RWPE1 (cell line): ENCODE measurements at regions not wholly inside any gene's neighbourhood (a gene's known extent, or its start where the extent isn't known, plus 50 kb on each side); places are given as distances from the start of the nearest gene placed in this dataset.

Experiments used
- CTCF ChIA-PET: fragments of 350-600 bp; sonication (Branson Sonifier 250); formaldehyde crosslinking; extraction: SDS; loops from one replicate; lab custom pipeline; 2021; lab: Yijun Ruan, JAX
- POLR2A ChIA-PET: fragments of 400-600 bp; formaldehyde crosslinking; extraction: SDS; loops from one replicate; lab custom pipeline; 2020; ENCODE audit warnings: antibody characterized with exemption; ENCODE audit not compliant: low non-redundant PET; lab: Yijun Ruan, JAX
- DNase-seq: peaks from one replicate; pipeline ENCODE4 v3.0.0; 2012; ENCODE audit warnings: low spot score
- H3K27ac ChIP-seq: fragments of 450-650 bp; 2 replicates; pipeline ENCODE4 v1.5.1; 2017
- CTCF ChIP-seq: fragments of 450-650 bp; conservative IDR thresholded peaks from 2 replicates; pipeline ENCODE4 v1.5.1; 2017; ENCODE audit warnings: low read depth, mild to moderate bottlenecking

DNA sequence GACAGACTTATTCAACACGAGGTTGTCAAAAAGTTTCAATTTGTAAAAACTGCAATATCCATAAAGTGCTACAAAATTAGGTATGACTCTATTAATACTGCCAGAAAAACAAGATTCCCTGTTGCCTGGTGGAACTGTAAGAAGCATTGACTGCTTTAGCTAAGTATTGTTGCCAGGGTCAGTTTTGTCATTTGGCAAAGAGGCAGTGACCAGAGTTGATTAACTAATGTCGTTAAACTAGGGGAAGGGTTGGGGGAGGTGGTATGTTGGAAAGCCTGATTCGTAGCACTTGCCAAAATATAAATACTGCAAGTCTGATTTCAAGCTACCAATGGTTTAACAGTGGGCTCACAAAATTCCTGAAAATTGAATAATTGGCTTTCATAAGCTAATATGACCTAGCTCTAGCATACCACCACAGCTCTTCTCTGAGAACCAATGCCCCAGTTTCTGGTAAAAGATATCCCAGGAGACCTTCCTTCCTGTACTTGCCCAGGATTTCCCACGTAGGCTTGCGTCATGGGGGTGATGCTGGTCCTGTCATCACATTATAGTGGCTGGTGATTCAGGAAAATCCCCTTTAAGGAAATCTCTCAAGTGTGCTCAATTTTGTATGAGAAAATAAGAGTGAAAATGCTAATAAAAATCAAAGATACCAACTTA, 266.4 kb upstream of the TBC1D5 start:
- ChIA-PET CTCF (interaction anchor here (0.6 kb wide), 1 partner anchor 1433 kb away, joined by 4 read pairs; no protein-coding TSS in a partner anchor), POLR2A (no interaction called here)
- TF ChIP-seq CTCF: no peak
- DNase-seq: no peak
- H3K27ac ChIP-seq: no peak overlapping the region

- CTCF ChIA-PET: interaction anchor here (0.6 kb wide), 1 partner anchor 1432 kb away, joined by 4 read pairs; no protein-coding TSS in a partner anchor
- no peak overlapping the region for H3K27ac ChIP-seq
- no peak for DNase-seq
- no peak for TF ChIP-seq CTCF
- POLR2A ChIA-PET: no interaction called here
These were observed 265.5 kb upstream of the TBC1D5 start for GRCh38 chr3:18007980-18008379.

- POLR2A ChIA-PET: no interaction called here
- TF ChIP-seq CTCF: no peak
- no peak overlapping the region for H3K27ac ChIP-seq
- DNase-seq: no peak
- CTCF ChIA-PET: interaction anchor here (0.6 kb wide), 1 partner anchor 12 kb away, joined by 3 read pairs; no protein-coding TSS in a partner anchor
These were observed 253.3 kb upstream of the TBC1D5 start for GRCh38 chr3:17995769-17996168.

DNA sequence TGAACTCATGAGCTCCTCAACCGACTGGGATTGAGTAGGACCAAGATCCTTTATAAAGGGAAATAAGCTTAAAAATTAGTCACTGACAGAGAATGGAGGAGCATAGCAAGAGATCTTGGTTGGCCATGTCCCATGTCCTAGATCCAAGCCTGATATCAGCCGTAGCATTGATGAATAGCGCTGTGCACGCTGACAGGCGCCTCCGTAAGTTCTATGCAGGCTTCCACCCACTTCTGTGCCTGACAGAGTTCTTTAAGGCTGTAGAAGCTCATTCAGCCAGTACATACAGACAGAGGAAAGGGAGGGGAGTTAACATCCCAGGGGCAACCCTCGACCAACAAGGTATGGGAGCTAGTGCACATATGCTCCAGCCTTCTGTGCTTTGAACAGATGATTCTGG, 251.7 kb upstream of the TBC1D5 start:
- ChIA-PET POLR2A (no interaction called here), CTCF (no interaction called here)
- DNase-seq: no peak
- no peak for TF ChIP-seq CTCF
- H3K27ac ChIP-seq: no peak overlapping the region

GRCh38 chr3:17990390-17990789, 248.0 kb upstream of the TBC1D5 start:
- POLR2A ChIA-PET: interaction anchor here (0.6 kb wide), 1 partner anchor 830 kb away, joined by 4 read pairs; no protein-coding TSS in a partner anchor
- CTCF ChIA-PET: no interaction called here
- TF ChIP-seq CTCF: no peak
- no peak overlapping the region for H3K27ac ChIP-seq
- no peak for DNase-seq

- TF ChIP-seq CTCF: no peak
- ChIA-PET CTCF (no interaction called here), POLR2A (no interaction called here)
- no peak overlapping the region for H3K27ac ChIP-seq
- no peak for DNase-seq
These were observed 244.0 kb upstream of the TBC1D5 start for GRCh38 chr3:17986348-17986816.
